ENCODE measurements at regions not wholly inside any gene's neighbourhood (a gene's known extent, or its start where the extent isn't known, plus 50 kb on each side); places are given as distances from the start of the nearest gene placed in this dataset.

- Mint-ChIP-seq H3K36me3 (no peaks in the 10 kb centered on the region), H3K9me3 (ENCODE audit: low read depth) (peaks cover 7% of the 10 kb centered on the region), H3K27ac (no peak overlapping the region), H3K4me1 (ENCODE audit: low read depth) (no peaks in the 10 kb centered on the region), H3K4me3 (no peak overlapping the region), H3K27me3 (no peaks in the 10 kb centered on the region)
These were observed 931.7 kb upstream of the SORCS1 start for GRCh38 chr10:108095932-108096925.

GRCh38 chr10:108090476-108091215 lies 926.1 kb upstream of the SORCS1 start:
- Mint-ChIP-seq H3K4me3 (no peak overlapping the region), H3K9me3 (ENCODE audit: low read depth) (peaks cover 5% of the 10 kb centered on the region), H3K36me3 (no peaks in the 10 kb centered on the region), H3K27me3 (no peaks in the 10 kb centered on the region), H3K27ac (no peak overlapping the region), H3K4me1 (ENCODE audit: low read depth) (no peaks in the 10 kb centered on the region)

GRCh38 chr10:108086502-108086901 lies 922.0 kb upstream of the SORCS1 start:
- H3K4me3 Mint-ChIP-seq, result no peak overlapping the region
- H3K27ac Mint-ChIP-seq, result no peak overlapping the region
- no peaks in the 10 kb centered on the region for H3K27me3 Mint-ChIP-seq
- H3K9me3 Mint-ChIP-seq (ENCODE audit: low read depth), result peaks cover 5% of the 10 kb centered on the region
- H3K36me3 Mint-ChIP-seq, result no peaks in the 10 kb centered on the region
- no peaks in the 10 kb centered on the region for H3K4me1 Mint-ChIP-seq (ENCODE audit: low read depth)

GRCh38 chr10:108082596-108082995 lies 918.1 kb upstream of the SORCS1 start:
- no peaks in the 10 kb centered on the region for H3K4me1 Mint-ChIP-seq (ENCODE audit: low read depth)
- H3K36me3 Mint-ChIP-seq, result no peaks in the 10 kb centered on the region
- H3K27ac Mint-ChIP-seq, result no peak overlapping the region
- H3K27me3 Mint-ChIP-seq, result no peaks in the 10 kb centered on the region
- H3K9me3 Mint-ChIP-seq (ENCODE audit: low read depth), result peaks cover 7% of the 10 kb centered on the region
- H3K4me3 Mint-ChIP-seq, result no peak overlapping the region

- Mint-ChIP-seq H3K27ac (no peak overlapping the region), H3K36me3 (no peaks in the 10 kb centered on the region), H3K27me3 (no peaks in the 10 kb centered on the region), H3K9me3 (ENCODE audit: low read depth) (peaks cover 5% of the 10 kb centered on the region), H3K4me1 (ENCODE audit: low read depth) (no peaks in the 10 kb centered on the region), H3K4me3 (no peak overlapping the region)
These were observed 913.8 kb upstream of the SORCS1 start for GRCh38 chr10:108078263-108078662.

GRCh38 chr10:108072466-108072865 lies 908.0 kb upstream of the SORCS1 start:
- Mint-ChIP-seq H3K4me1 (ENCODE audit: low read depth) (no peaks in the 10 kb centered on the region), H3K27ac (no peak overlapping the region), H3K4me3 (no peak overlapping the region), H3K36me3 (no peaks in the 10 kb centered on the region), H3K9me3 (ENCODE audit: low read depth) (peaks cover under 1% of the 10 kb centered on the region), H3K27me3 (no peaks in the 10 kb centered on the region)

- no peak overlapping the region for H3K4me3 Mint-ChIP-seq
- H3K9me3 Mint-ChIP-seq (ENCODE audit: low read depth), result no peaks in the 10 kb centered on the region
- H3K36me3 Mint-ChIP-seq, result no peaks in the 10 kb centered on the region
- no peak overlapping the region for H3K27ac Mint-ChIP-seq
- no peaks in the 10 kb centered on the region for H3K27me3 Mint-ChIP-seq
- H3K4me1 Mint-ChIP-seq (ENCODE audit: low read depth), result no peaks in the 10 kb centered on the region
These were observed 906.3 kb upstream of the SORCS1 start for GRCh38 chr10:108070789-108071188.

- Mint-ChIP-seq H3K36me3 (no peaks in the 10 kb centered on the region), H3K4me3 (no peak overlapping the region), H3K4me1 (ENCODE audit: low read depth) (no peaks in the 10 kb centered on the region), H3K9me3 (ENCODE audit: low read depth) (peaks cover 5% of the 10 kb centered on the region), H3K27ac (no peak overlapping the region), H3K27me3 (no peaks in the 10 kb centered on the region)
These were observed 904.6 kb upstream of the SORCS1 start for GRCh38 chr10:108069096-108069495.

GRCh38 chr10:108064746-108065260 lies 900.3 kb upstream of the SORCS1 start:
- Mint-ChIP-seq H3K27ac (no peak overlapping the region), H3K9me3 (ENCODE audit: low read depth) (peaks cover 5% of the 10 kb centered on the region), H3K4me3 (no peak overlapping the region), H3K36me3 (no peaks in the 10 kb centered on the region), H3K27me3 (no peaks in the 10 kb centered on the region), H3K4me1 (ENCODE audit: low read depth) (no peaks in the 10 kb centered on the region)

- Mint-ChIP-seq H3K36me3 (no peaks in the 10 kb centered on the region), H3K4me1 (ENCODE audit: low read depth) (no peaks in the 10 kb centered on the region), H3K27me3 (no peaks in the 10 kb centered on the region), H3K4me3 (no peak overlapping the region), H3K9me3 (ENCODE audit: low read depth) (peaks cover 4% of the 10 kb centered on the region), H3K27ac (no peak overlapping the region)
These were observed 895.7 kb upstream of the SORCS1 start for GRCh38 chr10:108060246-108060645.

GRCh38 chr10:108055506-108055905 lies 891.0 kb upstream of the SORCS1 start:
- no peak overlapping the region for H3K4me3 Mint-ChIP-seq
- H3K9me3 Mint-ChIP-seq (ENCODE audit: low read depth), result peaks cover 4% of the 10 kb centered on the region
- no peak overlapping the region for H3K27ac Mint-ChIP-seq
- no peaks in the 10 kb centered on the region for H3K4me1 Mint-ChIP-seq (ENCODE audit: low read depth)
- H3K36me3 Mint-ChIP-seq, result no peaks in the 10 kb centered on the region
- H3K27me3 Mint-ChIP-seq, result no peaks in the 10 kb centered on the region

- Mint-ChIP-seq H3K4me3 (no peak overlapping the region), H3K27me3 (no peaks in the 10 kb centered on the region), H3K9me3 (ENCODE audit: low read depth) (peaks cover 4% of the 10 kb centered on the region), H3K4me1 (ENCODE audit: low read depth) (no peaks in the 10 kb centered on the region), H3K27ac (no peak overlapping the region), H3K36me3 (no peaks in the 10 kb centered on the region)
These were observed 888.5 kb upstream of the SORCS1 start for GRCh38 chr10:108052981-108053380.

GRCh38 chr10:108051218-108051617 lies 886.7 kb upstream of the SORCS1 start:
- Mint-ChIP-seq H3K27ac (no peak overlapping the region), H3K4me3 (no peak overlapping the region), H3K9me3 (ENCODE audit: low read depth) (peaks cover 4% of the 10 kb centered on the region), H3K36me3 (no peaks in the 10 kb centered on the region), H3K4me1 (ENCODE audit: low read depth) (no peaks in the 10 kb centered on the region), H3K27me3 (no peaks in the 10 kb centered on the region)

- no peaks in the 10 kb centered on the region for H3K27me3 Mint-ChIP-seq
- H3K36me3 Mint-ChIP-seq, result no peaks in the 10 kb centered on the region
- H3K4me1 Mint-ChIP-seq (ENCODE audit: low read depth), result no peaks in the 10 kb centered on the region
- peaks cover 4% of the 10 kb centered on the region for H3K9me3 Mint-ChIP-seq (ENCODE audit: low read depth)
- H3K4me3 Mint-ChIP-seq, result no peak overlapping the region
- H3K27ac Mint-ChIP-seq, result no peak overlapping the region
These were observed 886.1 kb upstream of the SORCS1 start for GRCh38 chr10:108050626-108051025.

- Mint-ChIP-seq H3K4me1 (ENCODE audit: low read depth) (no peaks in the 10 kb centered on the region), H3K27me3 (no peaks in the 10 kb centered on the region), H3K36me3 (no peaks in the 10 kb centered on the region), H3K9me3 (ENCODE audit: low read depth) (peaks cover 4% of the 10 kb centered on the region), H3K27ac (no peak overlapping the region), H3K4me3 (no peak overlapping the region)
These were observed 885.2 kb upstream of the SORCS1 start for GRCh38 chr10:108049668-108050067.
